NCI-H2196 treated with DMSO at 0.1 percent for 48 hours (cell line): ENCODE measurements at regions not wholly inside any gene's neighbourhood (a gene's known extent, or its start where the extent isn't known, plus 50 kb on each side); places are given as distances from the start of the nearest gene placed in this dataset.
"Not testable (repeated sequence)": the region's sequence is repeated elsewhere in the genome, so short reads cannot be mapped to it uniquely, and the experiment has no call there.

Experiments
- DNase-seq: peaks from one replicate; lab custom pipeline; 2025; ENCODE audit not compliant: unreplicated experiment; lab: John Stamatoyannopoulos, UW

DNA sequence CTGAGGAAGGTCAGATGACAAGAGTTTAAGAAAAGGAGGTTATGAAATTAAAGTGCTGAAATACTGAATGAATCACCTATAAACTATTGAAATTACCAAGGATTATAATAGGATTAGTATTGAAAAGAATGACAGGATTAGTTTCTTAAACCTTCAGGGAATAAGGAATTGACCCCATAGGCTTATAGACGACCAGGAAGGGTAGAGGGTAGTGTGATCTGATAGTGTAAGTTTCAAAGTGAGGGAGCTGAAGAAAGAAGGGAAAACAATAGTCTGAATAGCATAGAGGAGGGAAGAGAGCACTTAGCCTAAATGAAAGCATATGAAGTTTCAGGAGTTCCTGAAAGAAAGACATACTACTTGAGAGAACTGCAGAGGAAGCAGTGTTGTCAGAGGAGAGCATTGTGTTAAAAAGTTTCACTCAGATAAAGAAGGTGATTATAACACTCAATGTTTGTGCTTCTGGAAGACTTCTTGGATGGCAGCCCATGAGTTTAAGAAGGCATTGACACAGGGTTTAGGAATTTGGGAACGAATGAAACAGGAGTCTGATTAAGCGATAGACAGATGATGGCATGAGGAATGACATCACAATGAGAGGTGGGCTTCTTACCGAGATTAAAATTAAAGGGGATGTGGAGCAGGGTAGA lies 557.9 kb upstream of the GRAMD2B start:
- DNase-seq, result no peak

DNA sequence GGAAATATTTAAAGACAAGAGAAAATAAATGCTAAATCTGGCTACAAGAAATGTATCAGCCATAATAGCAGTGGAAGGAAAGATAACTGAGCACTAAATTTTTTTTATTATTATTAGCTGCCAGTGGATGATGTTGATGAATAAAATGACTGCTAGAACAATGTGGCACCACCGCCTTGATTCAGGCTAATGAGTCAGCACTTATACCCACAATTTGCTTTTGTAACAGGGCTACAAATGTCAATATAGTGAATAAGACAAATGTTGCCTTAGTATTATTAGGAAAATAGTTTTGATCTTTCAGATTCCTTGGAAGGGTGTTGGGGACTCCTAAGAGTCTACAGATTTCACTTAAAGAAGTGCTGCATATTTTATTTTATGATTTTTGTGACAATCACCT lies 555.2 kb upstream of the GRAMD2B start:
- no peak for DNase-seq

DNA sequence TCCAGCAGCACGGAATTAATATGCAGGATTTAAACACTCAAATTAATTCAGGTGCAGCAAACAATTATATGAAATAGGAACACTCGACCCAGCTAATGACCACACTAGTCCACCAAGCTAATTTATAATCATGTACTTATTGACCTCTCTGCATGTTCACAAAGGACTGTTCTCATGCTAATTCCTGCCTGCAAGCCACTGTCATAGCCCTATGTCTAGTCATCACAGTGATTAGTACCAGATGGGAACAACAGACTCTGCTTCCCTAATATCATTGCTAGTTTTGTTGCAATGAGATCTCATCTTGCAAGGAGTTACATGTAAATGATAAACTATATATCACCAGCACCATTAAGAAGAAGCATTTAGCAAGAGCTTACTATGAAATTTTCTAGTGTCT lies 553.0 kb upstream of the GRAMD2B start:
- no peak for DNase-seq

DNA sequence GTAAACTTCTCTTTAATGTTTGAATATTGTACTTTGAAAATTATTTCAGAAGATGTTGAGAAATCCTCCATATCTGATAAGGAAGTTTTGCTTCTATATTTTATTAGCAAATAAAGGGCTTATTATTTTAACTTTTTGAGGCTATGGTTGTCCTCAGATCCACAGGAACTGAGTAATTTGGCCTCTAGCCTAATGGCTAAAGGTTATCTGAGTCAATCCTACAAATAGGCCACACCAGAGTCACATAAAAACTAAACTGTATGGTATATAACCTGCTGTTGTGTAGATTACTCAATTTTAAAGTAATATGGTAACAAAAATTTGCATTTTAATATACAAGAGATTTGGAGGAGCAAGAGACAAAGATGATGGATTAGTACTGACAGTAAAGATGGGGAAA lies 549.2 kb upstream of the GRAMD2B start:
- no peak for DNase-seq

DNA sequence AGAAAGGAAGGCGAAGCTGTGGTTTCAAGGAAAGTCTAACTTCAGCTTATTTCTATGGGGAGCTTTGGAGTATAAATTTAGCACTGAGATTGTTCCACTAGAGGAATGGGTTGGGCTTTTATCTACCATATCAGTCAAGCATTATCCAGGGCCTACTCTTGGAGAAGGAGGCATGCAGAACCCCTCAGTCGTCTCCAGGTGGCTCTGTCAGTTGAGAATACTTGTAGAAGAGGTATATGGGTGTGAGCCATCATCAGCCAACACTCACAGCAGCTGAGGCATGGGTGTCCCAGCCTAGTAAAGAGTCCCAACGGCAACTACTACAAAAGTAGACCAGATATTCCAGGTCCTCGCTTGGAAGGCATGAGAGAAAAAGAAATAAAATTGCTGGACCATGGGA lies 548.5 kb upstream of the GRAMD2B start:
- DNase-seq, result no peak

DNA sequence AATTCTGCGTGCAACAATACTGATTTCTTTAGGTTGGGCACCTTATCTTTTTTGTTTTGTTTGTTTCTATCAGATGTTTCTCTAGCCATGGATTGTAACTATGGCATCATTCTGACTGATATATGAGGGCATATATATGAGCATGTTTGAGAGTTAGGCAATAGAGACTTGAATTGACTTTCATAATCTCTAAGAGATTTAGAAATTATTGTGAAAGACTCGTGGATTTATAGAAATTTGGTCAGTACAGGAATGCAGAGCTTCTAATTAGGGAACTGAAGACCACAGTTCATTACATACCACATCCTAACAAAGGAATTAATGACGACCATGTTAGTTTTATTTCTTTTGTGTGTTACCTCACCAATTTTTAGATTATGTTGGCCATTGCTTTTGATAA lies 546.0 kb upstream of the GRAMD2B start:
- DNase-seq, result no peak

DNA sequence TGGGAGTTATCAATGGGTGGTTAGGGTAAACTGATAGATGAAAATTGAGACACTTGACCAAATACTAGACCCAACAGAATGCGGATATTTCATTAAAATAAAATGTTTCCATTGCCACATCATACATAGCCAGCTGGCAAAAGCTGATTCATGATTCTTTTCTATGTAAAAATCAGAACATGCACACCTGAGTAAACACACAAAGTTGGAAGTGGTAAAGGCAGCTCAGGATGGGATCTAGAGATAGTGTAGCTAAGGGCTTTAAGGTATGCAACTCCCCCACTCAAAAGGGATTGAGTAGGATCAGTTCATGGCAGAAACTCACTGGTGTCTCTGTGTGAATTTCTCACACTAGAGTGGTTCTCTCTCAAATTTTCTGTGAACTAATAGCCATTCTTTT lies 541.1 kb upstream of the GRAMD2B start:
- no peak for DNase-seq

DNA sequence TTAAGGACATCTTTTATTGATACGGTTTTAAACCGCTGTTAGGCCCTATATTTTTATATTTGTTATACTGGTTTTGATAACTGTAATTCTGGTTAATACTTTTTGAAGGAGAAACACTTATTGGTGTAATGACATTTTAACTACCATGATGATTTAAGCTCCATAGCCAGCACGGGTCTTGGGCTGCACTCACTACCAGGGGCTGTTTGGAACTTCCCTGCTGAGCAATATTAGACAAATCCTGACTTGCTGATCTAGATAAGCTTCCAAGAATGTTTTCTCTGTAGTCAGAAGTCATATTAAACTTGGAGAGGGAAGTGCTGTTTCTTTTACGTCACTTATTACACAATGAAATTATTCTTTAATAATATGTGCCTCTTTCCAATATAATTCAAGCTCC lies 540.0 kb upstream of the GRAMD2B start:
- no peak for DNase-seq

DNA sequence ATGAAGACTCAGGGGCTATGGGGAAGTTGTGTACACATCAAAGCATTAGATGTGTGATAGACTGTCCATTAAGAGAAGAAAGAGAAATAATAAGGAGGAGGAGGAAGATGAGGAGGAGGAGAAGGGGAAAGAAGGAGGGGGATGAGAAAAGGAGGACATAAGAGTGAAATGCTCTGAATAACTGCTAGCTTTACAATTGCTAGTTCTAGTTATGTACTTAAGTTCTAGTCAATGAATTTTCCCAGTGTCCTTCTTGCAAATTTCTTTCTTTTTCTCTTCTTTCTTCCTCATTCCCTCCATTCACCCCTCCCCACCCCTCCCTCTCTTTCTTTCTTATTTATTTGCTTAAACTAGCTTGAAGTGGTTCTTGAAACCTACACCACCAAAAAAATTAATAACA lies 534.9 kb upstream of the GRAMD2B start:
- no peak for DNase-seq

DNA sequence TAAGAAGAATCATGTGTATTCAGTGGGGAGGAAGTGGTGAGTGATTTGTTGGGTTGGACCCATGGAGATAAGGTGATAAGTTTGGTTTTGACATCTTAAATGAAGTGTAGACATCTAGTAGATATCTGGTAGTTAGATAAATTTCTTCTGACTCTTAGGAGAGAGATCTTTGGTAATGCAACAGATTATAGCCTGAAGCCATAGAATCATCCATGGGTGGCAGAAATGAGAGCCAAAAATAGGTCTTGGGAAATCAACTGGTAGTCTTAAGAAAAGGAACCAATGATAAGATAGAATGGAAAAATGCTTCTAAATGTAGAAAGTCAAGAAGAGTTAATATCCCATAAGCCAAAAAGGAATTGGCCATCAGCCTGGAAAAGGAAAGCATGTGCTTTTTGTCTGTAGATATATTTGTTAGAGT lies 532.7 kb upstream of the GRAMD2B start:
- DNase-seq, result no peak

DNA sequence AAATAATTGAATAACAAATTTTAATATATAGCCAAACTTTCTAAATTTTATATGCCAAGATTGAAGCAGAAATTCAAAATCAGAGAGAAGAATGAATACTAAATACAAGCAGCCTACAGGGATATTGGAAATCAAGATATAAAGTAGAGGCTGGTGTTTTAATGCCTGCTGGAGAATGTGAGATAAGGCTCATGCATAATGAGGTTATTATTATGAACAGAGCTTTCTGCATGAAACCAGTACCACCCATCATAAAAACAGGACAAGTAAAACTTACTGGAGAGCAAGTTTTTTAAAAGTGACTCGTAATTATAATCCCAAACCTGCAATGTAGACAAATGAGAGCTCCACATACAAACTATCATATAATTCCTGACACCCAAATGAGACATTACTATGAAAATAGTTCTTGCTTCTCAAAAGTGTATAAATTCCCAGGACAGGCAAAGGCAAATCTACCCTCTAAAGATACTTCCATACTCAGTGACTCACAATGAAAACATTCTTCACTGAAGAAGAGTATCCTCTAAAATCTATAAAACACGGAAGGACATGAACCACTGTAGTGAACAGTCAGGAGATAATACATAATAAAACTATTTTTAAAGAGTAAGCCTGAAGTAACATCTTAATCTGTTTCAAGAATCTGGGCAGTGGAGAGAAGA lies 532.0 kb upstream of the GRAMD2B start:
- no peak for DNase-seq

DNA sequence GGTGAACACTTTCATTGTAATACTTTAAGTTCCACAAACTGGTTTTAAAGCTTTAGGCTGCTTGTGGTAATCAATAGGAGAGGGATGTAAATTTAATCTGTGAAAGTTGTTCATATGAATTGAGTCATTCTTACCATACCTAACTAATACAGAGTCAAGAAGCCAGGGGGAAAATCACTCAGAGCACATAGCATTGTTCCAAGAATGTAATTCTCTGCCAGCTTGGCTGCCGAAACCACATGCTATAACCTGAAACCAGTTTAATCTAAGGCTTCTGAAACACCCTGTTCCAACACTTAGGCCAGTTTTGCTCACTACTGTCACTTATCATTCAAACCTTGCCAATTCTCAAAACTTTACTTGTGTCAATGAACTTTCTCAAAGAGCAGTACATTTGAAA lies 528.8 kb upstream of the GRAMD2B start:
- DNase-seq, result no peak

DNA sequence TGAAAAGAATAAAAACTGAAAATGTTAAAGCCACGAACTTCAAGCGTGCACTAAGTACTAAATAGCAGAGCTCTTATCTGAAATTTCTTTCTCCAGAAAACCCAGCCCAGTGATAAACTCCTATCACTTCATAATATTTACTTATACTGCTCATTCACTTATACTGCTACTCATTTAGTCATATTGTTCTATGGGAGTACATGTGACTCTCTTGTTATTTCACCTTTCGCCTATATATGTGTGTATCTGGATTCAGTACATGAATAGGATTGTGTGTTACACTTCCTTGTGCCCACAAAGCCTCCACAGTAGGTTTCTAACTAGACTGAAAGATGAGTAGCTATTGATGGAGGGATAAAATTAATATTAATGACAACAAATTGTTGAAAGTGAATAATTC lies 526.8 kb upstream of the GRAMD2B start:
- DNase-seq, result no peak

DNA sequence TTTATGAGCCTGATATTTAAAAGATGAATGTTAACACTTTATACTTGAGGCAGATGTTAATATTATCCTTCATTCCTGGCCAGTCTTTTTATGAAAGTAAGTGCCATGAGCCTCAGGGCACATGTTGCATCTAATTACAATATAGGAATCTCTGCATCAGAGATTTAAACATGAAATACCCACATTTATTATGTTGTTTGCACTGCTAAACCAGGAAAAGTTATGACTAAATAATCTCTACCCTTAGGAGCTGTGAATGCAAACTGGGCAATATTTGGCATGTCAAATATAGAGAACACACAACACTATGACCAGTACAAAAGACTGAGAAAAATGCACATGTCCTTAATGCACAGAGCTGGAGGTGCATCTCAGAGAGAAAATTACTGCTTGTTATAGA lies 526.1 kb upstream of the GRAMD2B start:
- DNase-seq, result no peak

DNA sequence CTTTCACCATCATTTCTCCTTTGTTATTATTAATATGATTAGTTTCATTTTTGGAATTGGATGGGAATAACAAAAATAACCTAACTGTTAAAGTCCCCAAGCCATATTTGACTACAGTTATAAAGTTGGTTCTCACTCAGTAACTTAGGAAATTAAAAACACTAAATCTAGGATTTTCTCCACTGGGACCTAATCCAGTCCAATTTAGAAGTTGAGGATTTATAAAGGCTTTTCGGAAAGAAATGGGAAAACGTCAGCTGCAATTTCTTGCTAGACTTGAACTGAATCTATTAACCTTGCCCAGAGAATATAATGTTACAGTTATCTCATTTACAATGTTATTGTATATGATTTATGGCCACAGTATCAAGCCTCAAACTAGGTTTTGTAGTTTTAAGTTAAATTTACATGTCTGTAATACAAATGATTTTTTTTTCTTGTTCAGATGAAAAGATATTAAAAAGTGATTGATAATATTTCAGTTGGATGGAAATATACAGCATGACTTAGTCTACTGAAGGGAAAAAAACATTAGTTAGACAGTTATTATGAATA lies 524.3 kb upstream of the GRAMD2B start:
- DNase-seq, result no peak

DNA sequence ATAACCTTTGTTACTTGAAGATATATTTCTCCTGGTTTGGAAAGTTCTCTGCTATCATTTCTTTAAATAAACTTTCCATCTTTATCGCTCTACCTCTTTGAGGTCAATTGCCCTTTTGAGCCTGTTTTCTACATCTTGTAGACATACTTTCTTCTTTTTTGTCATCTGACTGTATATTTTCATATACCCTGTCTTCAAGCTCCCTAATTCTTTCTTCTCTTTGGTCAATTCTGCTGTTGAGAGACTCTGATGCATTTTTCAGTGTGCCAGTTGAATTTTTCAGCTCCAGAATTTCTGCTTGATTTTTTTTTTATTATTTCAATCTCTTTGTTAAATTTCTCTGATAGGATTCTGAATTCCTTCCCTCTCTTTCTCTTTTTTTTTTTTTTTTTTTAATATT lies 511.2 kb upstream of the GRAMD2B start:
- DNase-seq, result no peak

DNA sequence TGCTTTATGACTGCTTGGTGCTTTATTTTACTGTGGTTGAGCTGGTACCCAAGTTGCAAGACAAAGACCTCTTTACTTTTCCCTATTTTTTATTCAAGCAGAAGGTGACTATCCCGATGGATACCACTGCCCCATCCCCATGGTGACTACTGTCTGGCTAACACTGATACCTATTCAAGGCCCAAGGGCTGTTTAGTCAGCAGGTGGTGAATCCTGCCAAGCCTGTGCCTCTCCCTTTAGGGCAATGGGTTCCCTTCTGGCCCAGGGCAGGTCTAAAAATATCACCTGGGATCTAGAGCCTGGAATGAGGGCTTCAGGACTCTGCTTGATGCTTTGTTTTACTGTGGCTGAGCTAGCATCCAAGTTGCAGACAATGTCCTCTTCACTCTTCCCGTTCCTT lies 510.0 kb upstream of the GRAMD2B start:
- DNase-seq, result no peak

DNA sequence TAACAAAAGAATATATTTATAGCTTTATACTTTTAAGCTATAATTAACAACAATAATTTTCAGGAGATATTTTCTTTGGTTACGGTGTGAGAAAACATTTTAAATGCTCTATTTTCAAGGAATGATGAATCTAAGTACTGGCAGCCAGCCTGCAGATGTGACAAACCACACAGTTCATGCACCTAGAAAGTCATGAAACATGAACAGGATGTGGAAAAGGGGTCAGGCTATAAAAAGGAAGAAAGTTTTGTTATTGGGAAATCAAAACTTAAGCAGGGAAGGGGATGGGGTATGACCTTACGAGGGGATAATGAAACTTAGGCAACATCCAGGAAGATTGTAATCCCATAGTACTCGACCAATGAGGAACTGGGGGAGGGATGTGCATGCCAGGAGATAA lies 508.7 kb upstream of the GRAMD2B start:
- no peak for DNase-seq

DNA sequence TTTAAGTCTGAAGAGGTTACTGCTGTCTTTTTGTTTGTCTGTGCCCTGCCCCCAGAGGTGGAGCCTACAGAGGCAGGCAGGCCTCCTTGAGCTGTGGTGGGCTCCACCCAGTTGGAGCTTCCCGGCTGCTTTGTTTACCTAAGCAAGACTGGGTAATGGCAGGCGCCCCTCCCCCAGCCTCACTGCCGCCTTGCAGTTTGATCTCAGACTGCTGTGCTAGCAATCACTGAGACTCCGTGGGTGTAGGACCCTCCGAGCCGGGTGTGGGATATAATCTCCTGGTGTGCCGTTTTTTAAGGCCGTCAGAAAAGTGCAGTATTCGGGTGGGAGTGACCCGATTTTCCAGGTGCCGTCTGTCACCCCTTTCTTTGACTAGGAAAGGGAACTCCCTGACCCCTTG lies 499.3 kb upstream of the GRAMD2B start:
- DNase-seq, result not testable (repeated sequence)

DNA sequence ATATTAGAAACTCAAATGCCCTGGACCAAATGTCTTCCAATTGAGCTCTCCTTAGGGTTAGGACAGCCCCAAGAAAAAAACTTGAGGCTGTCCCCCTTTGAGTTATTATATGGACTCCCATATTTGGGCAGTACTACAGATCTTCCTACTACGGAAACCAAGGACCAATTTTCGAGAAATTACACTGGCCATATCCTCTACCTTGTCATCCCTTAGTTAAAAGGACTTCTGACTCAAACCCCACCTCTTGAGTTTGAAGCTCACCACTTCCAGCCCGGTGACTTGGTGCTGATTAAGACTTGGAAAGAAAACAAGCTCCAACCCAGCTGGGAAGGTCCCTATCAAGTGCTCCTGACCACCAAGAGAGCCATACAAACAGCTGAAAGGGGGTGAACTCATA lies 497.0 kb upstream of the GRAMD2B start:
- no peak for DNase-seq

DNA sequence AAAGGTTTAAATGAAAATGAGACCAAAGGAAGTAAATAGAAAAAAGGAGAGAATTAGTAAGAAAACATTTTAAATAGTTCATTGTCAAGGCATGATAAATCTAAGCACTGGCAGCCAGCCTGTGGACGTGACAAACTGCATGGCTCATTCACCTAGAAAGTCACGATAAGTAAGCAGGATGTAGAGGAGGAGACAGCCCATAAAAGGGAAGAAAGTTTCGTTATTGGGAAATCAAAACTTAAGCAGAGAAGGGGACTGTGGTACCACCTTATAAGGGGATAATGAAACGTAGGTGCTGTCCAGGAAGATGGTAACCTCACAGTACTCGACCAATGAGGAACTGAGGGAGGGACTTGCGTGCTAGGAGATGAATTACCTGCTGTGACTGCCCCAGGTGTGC lies 494.5 kb upstream of the GRAMD2B start:
- DNase-seq, result no peak

DNA sequence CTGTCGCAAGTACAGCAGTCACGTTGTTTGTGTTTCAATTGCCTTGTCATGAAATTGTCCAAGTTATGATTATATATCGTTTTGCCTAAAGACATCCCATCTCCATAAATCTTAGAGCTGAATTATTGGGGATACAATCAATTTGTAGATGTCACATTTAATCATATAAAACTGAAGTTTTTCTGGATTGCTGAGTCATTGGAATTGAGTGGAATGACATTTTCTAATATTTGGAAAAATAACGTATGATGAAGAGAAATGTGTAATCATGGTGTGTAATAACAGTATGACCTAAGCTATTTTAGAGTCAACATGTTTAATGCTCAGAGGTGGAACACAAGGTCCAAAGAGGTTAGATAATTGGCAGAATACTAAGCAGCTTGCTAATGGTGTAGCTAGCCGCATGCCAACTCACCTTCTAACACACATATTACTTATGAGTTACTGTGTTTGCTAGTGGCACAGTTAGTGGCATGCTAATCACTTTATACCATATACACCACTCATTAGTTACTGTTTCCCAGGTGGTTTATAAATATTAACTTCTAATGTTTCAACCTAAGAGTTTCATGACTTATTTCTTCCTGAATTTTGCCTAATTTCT lies 473.1 kb upstream of the GRAMD2B start:
- no peak for DNase-seq
